Heart left ventricle (tissue), 13 donors: ENCODE measurements at regions not wholly inside any gene's neighbourhood (a gene's known extent, or its start where the extent isn't known, plus 50 kb on each side); places are given as distances from the start of the nearest gene placed in this dataset.

Experiments used
- POLR2A ChIP-seq, 2 donors: fragments of 450-650 bp; IDR thresholded peaks; one replicate each; pipeline ENCODE4 v1.6.1; 2017; ENCODE audit warnings: antibody characterized with exemption in 2 of 2, mild to moderate bottlenecking in 2 of 2, moderate library complexity in 2 of 2
- TF ChIP-seq, protein P1 (sequence below), 12 donors: fragments of 200-600 bp; sonication (generic) in 4 of 12; IDR thresholded peaks; one replicate each; pipeline versions ENCODE4 v1.5.0 to v1.8.0; 2018 to 2022; ENCODE audit warnings: antibody characterized with exemption in 12 of 12, mild to moderate bottlenecking in 5 of 12
- donor health status: ischemic (EF 13 %, LVEDD 7.1; RV severe dilation, severe dysfunction).
- donor health status: DM: no; HTN: yes; CAD: no.
- donor health status: DM: no; HTN: no; CAD: no.
- donor health status: ischemic (EF 25% LVEDD 6.9; RV normal size, moderate dysfunction).
- donor health status: ischemic (EF 25% LVEDD 5.7; RV mildly dilated, moderate dysfunction).
- donor health status: ischemic (EF 35%, LVEDD 5.7; RV mildly dilated, moderate dysfunction).
- donor health status: nonischemic (EF 11% LVEDD 7.7; RV severe dilation, severe dysfunction).
- donor health status: DM: yes; HTN: yes; CAD: no.
- donor health status: PGD.
- donor health status: ischemic (EF 29% LVEDD 5.4; RV normal size, mild dysfunction).
- donor health status: nonischemic (EF 23%, LVEDD 6.1; RV moderate dilation, normal function).

DNA sequence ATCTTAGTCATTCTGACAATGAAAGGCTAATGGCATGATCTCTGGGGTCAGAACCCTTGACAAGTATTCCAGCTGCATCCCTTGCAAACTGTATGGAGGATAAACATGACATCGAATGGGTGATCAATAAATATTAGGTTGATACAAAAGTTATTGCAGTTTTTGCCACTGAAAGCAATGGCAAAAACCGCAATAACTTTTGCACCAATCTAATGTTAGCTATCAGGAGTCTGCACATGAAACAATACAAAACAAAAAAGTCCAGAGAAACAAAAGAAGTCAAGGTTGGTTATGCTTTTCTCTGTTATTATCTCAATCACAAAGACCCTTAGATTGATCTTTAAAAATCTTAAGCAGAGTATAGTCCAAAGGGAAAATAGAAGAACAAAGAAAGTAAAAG is 292.7 kb downstream of the DUSP10 start:
- no peak for TF ChIP-seq POLR2A (IDR thresholded peaks at IDR 0.05)
- TF ChIP-seq, protein P1, sequence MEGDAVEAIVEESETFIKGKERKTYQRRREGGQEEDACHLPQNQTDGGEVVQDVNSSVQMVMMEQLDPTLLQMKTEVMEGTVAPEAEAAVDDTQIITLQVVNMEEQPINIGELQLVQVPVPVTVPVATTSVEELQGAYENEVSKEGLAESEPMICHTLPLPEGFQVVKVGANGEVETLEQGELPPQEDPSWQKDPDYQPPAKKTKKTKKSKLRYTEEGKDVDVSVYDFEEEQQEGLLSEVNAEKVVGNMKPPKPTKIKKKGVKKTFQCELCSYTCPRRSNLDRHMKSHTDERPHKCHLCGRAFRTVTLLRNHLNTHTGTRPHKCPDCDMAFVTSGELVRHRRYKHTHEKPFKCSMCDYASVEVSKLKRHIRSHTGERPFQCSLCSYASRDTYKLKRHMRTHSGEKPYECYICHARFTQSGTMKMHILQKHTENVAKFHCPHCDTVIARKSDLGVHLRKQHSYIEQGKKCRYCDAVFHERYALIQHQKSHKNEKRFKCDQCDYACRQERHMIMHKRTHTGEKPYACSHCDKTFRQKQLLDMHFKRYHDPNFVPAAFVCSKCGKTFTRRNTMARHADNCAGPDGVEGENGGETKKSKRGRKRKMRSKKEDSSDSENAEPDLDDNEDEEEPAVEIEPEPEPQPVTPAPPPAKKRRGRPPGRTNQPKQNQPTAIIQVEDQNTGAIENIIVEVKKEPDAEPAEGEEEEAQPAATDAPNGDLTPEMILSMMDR (IDR thresholded peaks at IDR 0.05) = no peak
